Stimulated activated CD4-positive, alpha-beta T cell treated with anti-CD3 and anti-CD28 coated beads, TNF-alpha, amount 100 ng/mL, for 1 hour (primary cell): ENCODE measurements at regions not wholly inside any gene's neighbourhood (a gene's known extent, or its start where the extent isn't known, plus 50 kb on each side); places are given as distances from the start of the nearest gene placed in this dataset.

Experiments used
- DNase-seq, 3 donors: peaks; one replicate each; pipeline ENCODE4 v3.0.0-alpha.2; 2020; ENCODE audit warnings: low read depth in 3 of 3, low spot score in 1 of 3

- DNase-seq: no peak
Observed at GRCh38 chr1:172946814-172947507, 103.8 kb downstream of the TNFSF18 start.

GRCh38 chr1:172948457-172948856, 102.3 kb downstream of the TNFSF18 start:
- no peak for DNase-seq

GRCh38 chr1:172949096-172949495, 101.6 kb downstream of the TNFSF18 start:
- no peak for DNase-seq

- no peak for DNase-seq
Observed at GRCh38 chr1:172950528-172950927, 100.2 kb downstream of the TNFSF18 start.

GRCh38 chr1:172951730-172952365, 98.9 kb downstream of the TNFSF18 start:
- DNase-seq: no peak

- no peak for DNase-seq
Observed at GRCh38 chr1:172952516-172952915, 98.2 kb downstream of the TNFSF18 start.

- DNase-seq: no peak
Observed at GRCh38 chr1:172954476-172955150, 96.1 kb downstream of the TNFSF18 start.

GRCh38 chr1:172955161-172955815, 95.5 kb downstream of the TNFSF18 start:
- DNase-seq: no peak

- DNase-seq: no peak
Observed at GRCh38 chr1:172956871-172957270, 93.9 kb downstream of the TNFSF18 start.

- no peak for DNase-seq
Observed at GRCh38 chr1:172957491-172957890, 93.2 kb downstream of the TNFSF18 start.

- no peak for DNase-seq
Observed at GRCh38 chr1:172959571-172959970, 91.2 kb downstream of the TNFSF18 start.

- no peak for DNase-seq
Observed at GRCh38 chr1:172960019-172960418, 90.7 kb downstream of the TNFSF18 start.

- DNase-seq: no peak
Observed at GRCh38 chr1:172960454-172961208, 90.1 kb downstream of the TNFSF18 start.

GRCh38 chr1:172964864-172965263, 85.9 kb downstream of the TNFSF18 start:
- DNase-seq: no peak

- no peak for DNase-seq
Observed at GRCh38 chr1:172966844-172967540, 83.7 kb downstream of the TNFSF18 start.

- no peak for DNase-seq
Observed at GRCh38 chr1:172967936-172968335, 82.8 kb downstream of the TNFSF18 start.

- no peak for DNase-seq
Observed at GRCh38 chr1:172969611-172970010, 81.1 kb downstream of the TNFSF18 start.

GRCh38 chr1:172970186-172970585, 80.6 kb downstream of the TNFSF18 start:
- DNase-seq: no peak

GRCh38 chr1:172971241-172971640, 79.5 kb downstream of the TNFSF18 start:
- DNase-seq: no peak

- DNase-seq: no peak
Observed at GRCh38 chr1:172972258-172972657, 78.5 kb downstream of the TNFSF18 start.
